ENCODE measurements at regions not wholly inside any gene's neighbourhood (a gene's known extent, or its start where the extent isn't known, plus 50 kb on each side); places are given as distances from the start of the nearest gene placed in this dataset.
"Not testable (repeated sequence)": the region's sequence is repeated elsewhere in the genome, so short reads cannot be mapped to it uniquely, and the experiment has no call there.

DNA sequence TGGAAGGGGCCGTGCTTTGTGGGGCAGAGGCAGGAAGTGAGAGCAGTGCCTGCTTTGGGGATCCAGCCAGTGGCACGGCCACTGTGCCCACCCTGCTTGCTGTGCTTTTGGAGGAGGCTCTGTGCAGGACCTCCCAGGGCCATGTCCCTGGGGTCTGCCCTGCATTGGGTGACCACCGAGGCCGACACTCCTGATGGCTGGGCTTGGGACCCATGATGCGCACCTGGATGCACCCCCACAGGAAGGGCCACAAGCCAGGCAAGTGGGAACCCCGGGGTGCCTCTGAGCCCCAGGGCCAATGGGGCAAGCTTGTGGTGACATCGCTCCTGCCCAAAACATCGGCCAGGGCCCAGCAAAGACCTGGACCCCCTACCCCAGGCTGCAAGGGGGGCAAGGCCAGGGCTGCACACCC, 738.6 kb upstream of the GJE1 start:
- DNase-seq (ENCODE audit: low read depth), result no peak

DNA sequence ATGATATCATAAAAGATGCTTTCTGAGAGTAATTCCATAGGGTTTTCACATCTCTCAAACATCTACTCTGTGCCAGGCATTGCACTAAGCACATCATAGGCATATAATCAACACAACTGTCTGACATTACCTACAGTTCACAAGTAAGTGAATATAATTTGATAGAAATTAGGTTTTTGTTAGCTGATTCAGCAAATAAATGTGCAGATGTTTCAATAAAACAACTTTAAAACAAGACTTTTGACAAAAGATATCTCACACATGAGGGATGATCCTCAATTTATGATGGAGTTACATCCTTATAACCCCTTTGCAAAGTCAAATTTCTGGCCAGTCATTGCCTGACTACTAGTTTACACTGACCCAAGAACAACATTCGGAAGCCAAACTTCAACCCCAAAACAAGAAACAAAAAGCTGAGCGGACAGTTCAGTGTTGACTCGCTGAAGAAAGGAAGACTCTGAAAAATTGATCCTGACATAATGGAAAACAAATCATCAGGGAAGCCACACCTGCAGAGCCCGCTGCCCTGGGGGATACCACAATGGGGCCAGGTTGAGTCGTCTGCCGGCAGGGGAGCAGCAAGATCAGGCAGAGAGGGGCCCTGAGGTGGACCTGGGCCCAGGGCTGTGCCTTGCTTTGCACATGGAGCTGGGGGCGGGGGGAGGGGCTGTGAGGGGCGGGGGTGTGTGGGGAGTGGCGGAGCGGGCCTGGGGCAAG, 739.2 kb upstream of the GJE1 start:
- no peak for DNase-seq (ENCODE audit: low read depth)

DNA sequence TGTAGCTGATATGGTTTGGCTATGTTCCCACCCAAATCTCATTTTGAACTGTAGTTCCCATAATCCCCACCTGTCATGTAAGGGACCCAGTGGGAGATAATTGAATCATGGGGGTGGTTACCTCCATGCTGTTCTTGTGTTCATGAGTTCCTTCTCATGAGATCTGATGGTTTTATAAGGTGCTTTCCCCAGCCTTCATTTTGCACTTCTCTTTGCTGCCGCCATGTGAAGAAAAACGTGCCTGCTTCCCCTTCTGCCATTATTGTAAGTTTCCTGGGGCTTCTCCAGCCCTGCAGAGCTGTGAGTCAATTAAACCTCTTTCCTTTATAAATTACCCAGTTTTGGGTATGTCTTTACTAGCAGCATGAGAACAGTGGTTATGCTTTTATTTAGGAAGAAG, 741.6 kb upstream of the GJE1 start:
- DNase-seq (ENCODE audit: low read depth), result not testable (repeated sequence)

DNA sequence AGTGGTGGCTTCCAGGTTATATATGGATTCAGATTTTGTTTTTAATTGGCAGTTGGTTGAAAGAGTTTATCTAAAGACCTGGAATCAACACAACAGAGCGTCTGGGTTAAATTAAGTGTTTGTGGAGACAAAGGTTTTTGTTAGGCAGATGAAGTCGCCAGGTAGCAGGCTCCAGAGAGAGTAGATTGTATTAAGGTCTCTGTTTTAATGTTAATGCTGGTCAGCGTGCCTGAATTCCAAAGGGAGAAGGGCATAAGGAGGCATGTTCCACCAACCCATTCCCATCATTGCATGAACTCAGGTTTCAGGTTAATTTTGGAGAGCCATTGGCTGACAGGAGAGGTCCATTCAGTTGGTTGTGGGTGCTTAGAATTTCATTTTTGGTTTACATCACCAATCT, 744.1 kb upstream of the GJE1 start:
- DNase-seq (ENCODE audit: low read depth), result no peak

DNA sequence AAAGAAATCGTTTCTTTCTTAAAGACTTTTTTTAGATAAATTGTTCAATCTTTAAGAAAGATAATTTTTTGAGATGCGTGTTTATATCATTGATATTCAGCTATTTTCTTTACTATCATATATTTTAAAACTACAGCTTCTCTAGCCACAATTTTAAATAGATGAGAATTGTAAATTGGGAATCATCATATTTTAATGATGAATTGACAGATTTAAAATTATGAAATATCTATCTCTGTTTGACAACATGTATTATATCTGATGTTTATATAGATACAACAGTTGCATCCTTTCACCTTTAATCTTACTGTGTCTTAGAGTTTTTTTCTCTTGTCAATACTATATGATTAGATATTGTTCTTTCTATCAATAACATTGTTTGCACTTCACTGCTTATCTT, 762.3 kb upstream of the GJE1 start:
- DNase-seq (ENCODE audit: low read depth), result no peak

DNA sequence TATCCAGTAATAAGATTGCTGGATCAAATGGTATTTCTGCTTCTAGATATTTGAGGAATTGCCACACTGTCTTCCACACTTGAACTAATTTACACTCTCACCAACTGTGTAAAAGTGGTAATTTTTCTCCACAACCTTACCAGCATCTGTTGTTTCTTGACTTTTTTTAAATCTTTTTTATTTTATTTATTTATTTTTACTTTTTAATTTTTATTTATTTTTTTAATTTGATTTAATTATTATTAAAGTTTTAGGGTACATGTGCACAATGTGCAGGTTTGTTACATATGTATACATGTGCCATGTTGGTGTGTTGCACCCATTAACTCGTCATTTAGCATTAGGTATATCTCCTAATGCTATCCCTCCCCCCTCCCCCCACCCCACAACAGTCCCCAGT, 765.9 kb upstream of the GJE1 start:
- DNase-seq (ENCODE audit: low read depth), result not testable (repeated sequence)

DNA sequence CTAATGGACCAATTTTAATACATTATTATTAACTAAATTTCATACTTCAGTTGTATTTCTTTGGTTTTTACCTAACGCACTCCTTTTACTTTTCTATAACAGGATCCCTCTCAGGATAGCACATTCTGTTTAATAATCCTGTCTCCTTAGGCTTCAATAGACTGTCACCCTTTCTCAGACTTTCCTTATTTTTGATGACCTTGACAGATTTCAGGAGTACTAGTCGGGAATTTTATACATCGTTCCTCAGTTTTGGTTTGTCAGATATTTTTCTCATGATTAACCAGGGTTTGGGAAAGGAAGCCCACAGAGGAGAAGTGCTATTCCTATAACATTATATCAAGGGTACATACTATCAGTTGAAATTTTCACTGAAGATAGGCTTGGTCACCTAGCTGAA, 768.0 kb upstream of the GJE1 start:
- no peak for DNase-seq (ENCODE audit: low read depth)

DNA sequence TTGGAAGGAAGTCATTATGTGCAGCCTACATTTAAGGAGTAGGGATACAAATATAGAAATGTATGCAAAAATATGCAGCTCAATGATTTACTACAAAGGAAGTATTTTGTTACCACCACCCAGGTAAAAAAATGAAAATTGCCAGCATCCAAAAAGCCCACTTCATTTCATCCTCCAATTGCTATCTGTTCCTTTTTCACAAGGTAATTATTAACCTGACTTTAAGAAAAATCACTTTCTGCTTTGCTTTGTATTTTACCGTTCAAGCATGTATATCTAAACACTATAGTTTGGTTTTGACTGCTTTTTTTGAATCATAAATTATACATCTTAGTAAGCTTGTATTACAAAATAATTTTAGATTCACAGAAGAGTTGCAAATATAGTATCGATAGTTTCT, 768.5 kb upstream of the GJE1 start:
- DNase-seq (ENCODE audit: low read depth), result no peak

DNA sequence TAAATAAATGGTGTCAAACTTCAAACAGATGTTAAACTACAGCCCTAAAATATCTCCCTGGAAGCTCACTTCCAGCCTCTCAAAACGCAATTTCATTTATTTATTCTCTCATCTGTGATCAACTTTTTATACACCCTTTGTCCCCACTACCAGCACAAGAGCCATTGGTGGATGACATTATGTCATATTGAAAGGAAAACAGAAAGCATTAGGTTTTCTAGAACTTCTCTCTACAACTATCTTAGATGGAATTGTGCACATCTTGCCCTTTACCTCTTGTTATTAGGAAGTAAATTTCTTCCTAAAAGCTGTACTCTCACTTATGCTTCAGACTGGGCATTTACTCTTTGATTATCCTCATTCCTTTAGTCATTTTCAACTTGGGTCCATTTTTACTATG, 771.2 kb upstream of the GJE1 start:
- no peak for DNase-seq (ENCODE audit: low read depth)

DNA sequence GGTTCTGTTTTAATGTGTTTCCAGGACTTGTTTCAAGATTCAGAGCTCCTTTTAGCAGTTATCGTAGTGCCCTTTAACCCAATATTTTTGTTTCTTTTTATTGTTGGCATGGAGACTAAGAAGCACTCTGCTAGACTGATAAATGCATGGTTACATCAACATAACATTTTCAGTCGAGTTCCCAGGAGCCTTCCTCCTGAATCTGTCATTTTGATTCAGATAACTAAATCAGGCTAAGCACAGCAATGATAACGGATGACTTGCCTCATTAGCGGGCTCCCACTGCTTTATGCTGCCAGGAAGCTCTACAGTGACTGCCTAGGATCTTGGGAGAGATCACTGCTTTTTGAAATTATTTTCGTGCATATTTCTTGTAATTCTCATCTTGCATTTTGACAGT, 772.8 kb upstream of the GJE1 start:
- no peak for DNase-seq (ENCODE audit: low read depth)

DNA sequence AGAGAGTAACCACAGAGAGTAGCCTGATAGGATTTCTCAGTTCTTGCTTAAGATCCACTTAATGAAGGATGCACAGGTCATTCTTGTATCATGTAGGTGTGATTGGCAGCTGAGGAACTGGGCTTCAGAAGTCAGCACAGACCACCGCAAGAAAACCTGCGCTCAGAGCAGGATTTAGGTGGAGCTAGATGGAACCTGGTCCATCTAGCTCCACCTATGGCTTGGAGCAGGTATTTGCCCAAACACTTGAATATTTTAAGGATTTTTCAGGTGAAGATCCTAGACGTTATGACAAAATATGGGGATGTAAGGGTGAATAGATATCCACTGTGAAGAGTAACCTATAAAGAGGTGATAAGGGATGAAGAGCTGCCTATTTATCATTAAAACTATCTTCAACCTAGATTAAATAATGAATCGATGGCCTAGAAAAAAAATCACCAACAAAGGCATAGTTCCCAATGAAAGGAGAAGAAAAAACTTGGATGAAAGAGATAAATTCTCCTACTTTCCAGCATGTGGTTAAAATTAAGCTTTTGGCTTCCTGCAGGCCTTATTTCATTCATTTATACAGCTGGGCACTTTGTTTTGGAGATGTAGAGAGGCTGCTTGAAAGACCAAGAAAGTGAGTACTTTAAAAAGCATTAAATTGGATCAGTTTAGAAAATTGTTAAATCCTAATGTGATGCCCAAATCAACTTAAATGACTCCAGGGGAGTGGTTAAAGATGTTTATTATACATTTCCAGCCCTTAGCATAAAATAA, 778.4 kb upstream of the GJE1 start:
- DNase-seq (ENCODE audit: low read depth), result peak; percentile 6

DNA sequence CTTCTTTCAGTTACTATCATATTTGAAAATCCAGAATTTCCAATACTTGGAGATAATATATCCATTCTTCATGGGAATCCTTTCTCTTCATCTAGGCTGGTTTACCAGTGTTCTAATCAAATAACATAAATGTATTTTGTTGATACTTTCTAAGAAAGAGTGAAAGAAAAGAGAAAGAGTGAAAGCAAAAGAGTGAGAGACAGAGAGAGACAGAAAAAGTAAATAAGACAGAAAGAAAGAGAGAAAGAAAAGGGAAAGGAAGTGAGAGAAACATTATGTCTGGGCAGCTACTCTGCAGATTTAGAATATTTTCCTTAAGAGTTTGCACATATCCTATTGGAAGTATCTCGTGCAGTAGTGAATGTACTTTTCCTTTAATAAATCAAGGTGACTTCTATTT, 781.0 kb upstream of the GJE1 start:
- no peak for DNase-seq (ENCODE audit: low read depth)

DNA sequence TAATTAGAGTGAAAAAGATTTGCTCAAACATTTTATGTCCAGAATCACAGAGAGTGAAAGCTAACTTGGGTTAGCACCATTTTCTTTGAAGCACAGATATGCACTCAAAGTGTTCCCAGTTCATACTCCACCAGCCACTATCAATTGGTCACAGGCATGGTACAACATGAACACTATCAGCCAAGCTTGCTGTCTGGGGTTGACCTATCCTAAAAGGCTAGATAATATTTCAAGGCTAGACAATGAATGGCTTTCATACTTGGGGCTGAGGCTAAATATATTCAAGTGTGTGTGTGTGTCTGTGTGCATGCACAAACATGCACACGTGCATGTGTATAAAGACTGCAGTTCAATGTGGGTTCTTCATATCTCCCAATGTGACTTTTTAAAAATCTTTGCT, 783.0 kb upstream of the GJE1 start:
- no peak for DNase-seq (ENCODE audit: low read depth)

DNA sequence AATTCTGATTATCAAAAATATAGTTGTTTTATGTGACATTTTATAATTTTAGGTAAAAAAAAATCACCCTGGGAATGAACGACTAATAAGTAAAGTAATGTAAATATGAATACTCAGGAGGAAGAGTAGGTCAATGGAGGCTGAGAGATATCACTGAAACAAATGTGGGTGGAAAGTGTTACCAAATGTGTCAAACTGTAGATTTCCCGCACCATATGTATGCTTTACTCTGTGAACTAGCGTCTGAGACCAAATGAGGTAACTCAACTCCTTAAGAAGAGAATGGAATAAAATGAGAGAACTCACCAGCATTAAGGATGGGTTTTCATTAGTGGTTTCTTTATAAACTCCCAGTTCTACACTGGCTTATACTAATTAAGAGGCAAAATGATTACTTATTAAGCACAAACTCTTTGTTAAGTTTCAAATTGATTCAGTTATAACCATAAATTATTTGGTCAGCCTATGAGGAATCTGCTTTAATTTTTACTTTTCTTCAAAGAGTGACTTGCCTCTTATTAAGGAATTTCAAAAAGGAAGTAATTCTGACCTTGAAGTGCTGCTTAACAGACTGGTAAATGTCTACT, 784.7 kb upstream of the GJE1 start:
- DNase-seq (ENCODE audit: low read depth), result no peak

DNA sequence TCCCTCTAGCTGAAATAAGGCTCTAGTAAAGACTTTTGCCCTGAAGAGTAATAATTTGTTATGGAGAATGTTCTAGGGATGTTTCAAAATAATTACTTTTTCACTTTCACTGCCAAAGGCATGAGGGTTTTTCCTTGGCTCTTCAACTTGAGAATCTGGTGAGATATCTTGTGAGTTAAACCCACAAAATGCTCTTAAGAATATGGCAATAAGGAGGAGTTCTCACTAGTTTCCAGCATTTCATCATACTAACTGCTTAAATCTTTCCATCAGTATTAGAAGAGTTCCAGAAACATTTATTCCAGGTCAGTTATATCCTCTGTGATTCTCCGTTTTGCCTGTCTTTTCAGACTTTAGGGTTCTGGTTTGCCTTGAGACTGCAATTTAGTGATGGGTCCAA, 785.6 kb upstream of the GJE1 start:
- DNase-seq (ENCODE audit: low read depth), result no peak

DNA sequence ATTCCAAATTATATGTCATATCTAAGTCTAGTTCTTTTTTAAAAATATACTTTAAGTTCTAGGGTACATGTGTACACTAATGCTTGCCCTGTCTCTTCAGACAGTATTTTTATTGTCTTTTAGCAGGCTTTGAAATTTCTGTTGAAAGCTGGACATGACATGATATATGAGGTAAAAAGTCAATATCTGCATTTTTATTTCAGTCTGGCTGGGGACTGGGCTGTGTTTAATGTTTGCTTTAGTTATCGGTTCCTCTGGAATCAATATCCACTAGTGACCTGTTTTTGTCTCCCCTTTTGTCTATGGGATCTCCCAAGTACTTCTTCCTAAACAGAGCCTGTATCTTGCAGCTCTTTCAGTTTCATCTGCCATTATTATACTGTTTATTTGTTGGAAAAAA, 786.2 kb upstream of the GJE1 start:
- no peak for DNase-seq (ENCODE audit: low read depth)

DNA sequence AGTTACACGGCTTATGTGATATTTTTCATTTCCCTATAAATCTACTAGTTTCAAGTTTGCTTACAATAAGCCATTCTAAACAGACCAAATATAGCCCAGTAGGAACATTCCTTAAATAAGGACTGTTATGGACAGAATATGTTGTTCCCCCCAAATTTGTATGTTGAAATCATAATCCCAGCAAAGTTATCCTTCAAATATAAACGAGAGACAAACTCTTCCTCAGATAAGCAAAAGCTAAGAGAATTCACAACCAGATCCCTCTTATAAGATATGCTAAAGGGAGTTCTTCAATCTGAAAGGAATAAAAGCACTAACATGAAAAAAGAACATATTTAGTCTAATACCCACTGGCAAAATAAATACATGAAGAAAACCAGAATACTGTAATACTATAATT, 795.5 kb upstream of the GJE1 start:
- no peak for DNase-seq (ENCODE audit: low read depth)

DNA sequence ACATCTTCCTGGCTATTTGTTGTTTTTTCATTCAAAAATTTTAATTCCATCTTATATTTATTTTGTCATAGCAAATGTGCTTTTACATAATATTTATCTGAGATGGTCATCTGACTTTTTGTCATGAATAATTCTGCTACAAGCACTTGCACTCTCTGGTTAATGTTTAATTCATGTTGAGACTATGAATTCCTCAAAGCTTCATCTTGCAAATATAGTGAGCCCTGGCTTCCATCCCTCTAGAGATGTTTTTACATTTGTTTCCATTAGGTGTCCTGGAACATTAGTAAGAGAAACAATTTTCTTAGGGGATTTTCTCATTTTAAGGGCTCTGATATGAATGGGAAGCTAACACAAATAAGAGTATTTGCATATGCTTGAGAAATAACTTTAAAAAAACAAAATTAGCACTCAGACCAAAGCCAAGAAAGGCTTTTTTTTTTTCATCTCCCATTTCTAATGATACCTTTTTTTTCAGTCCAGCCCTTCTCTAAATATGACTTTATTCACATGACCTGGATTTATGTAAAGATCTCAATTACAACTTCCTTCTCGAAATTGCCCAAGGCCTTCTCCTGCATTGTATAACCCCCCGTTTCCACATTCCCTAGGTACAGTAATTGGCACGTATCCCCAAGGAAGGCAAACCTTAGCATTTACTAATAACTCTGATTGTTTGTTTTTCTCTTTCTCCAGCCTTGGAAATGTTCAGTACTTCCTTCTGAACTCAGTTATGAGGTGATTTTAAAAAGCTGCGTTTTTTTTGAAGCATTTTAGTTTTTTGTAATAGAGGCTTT, 797.0 kb upstream of the GJE1 start:
- DNase-seq (ENCODE audit: low read depth), result no peak

DNA sequence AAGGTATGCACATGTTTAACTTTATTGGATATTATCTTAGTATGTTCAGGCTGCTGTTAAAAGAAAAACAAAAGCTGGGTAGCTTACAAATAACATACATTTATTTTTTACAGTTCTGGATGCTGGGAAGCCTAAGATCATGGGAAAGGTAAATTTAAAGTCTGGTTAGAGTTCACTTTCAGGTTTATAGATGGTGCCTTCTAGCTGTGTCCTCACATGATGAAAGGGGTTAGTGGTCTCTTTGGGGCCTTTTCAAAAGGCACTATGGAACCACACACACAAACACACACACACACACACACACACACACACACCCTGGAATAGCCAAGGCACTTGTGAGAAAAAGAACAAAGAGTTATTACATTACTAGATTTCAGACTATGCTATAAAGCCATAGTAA, 805.8 kb upstream of the GJE1 start:
- DNase-seq (ENCODE audit: low read depth), result no peak

DNA sequence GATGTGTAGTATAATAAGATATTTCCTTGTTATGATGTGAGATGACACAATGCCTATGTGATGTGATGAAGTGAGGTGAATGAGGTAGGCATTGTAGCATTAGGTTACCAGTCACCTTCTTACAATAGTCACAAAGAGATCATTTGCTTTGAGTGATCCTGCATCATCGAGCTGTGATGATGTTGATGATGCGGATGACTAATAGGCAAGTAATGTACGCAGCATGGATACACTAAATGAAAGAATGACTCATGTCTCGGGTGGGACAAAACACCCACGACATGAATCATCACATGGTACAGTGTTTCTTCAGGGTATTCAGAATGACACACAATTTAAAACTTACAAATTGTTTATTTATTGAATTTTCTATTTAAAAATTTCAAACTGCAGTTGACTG, 806.3 kb upstream of the GJE1 start:
- DNase-seq (ENCODE audit: low read depth), result peak; percentile 97

DNA sequence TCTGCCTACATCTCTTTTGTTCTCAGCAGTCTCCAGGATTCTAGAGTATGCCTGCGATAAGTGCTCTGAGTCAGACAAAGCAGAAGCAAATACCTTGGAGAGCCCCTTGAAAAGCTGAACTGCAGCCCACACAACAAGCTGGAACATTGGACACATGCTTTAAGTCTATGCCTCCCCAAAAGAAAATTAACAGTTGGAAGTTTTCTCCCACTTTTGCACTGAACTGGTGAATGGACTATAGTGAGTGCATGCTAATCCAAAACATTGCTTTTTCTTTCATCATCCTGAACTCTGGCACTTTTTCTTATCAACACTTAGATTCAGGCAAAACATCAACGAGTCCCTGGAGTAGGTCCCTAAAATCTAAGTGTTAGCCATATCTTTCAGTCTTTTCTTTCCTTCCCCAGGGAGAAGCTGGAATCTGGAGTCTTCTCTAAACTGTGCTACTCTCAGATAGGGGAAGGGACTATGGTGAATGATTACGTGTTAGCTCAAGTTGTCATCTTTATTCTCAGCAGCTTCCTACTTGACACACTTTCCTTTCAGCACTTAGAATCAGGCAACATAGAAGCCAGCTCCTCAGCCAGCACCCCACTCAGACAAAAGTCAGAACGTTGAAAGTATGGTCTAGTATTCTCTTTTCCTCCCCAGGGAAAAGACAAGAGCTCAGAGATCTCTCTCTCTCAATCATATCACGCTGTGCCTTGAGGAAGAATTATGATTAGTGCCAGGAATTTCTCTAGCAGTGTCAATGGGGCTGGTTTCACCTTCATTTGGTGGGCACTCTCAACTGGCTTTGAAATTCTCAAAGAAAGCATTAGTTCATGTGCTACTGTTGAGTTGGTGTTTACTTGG, 811.0 kb upstream of the GJE1 start:
- DNase-seq (ENCODE audit: low read depth), result no peak

DNA sequence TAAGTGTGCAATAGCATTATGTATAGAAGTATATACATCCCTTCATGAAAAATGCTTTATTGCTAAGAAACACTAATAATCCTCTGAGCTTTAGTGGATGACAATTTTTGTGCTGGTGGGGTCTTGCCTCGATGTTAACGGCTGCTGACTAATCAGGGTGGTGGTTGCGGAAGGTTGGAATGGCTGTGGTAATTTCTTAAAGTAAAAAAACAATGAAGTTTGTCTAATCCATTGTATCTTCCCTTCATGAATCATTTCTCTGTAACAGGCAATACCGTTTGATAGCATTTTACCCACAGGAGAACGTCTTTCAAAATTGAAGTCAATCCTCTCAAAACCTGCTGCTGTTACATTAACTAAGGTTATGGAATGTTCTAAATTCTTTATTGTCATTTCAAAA, 816.5 kb upstream of the GJE1 start:
- DNase-seq (ENCODE audit: low read depth), result no peak

Measured in fibroblast of gingiva (primary cell).